GM10248 (cell line): ENCODE measurements at regions not wholly inside any gene's neighbourhood (a gene's known extent, or its start where the extent isn't known, plus 50 kb on each side); places are given as distances from the start of the nearest gene placed in this dataset.

Experiments used
- CTCF ChIA-PET: fragments of 300-600 bp; sonication (Branson Sonifier 250); formaldehyde crosslinking; extraction: SDS; loops from one replicate; lab custom pipeline; 2021; ENCODE audit warnings: antibody characterized with exemption; lab: Yijun Ruan, JAX
- POLR2A ChIA-PET: fragments of 350-650 bp; sonication (Branson Sonifier 250); formaldehyde crosslinking; extraction: SDS; loops from one replicate; lab custom pipeline; 2020; ENCODE audit warnings: antibody characterized with exemption; lab: Yijun Ruan, JAX
- DNase-seq: peaks from one replicate; pipeline ENCODE4 v3.0.0; 2012; ENCODE audit errors: extremely low spot score
- TF ChIP-seq, protein P1 (sequence below): IDR thresholded peaks from 2 replicates; pipeline ENCODE4 v1.5.1; 2012; ENCODE audit warnings: mild to moderate bottlenecking, low read depth; ENCODE audit errors: extremely low read depth, missing control alignments, control extremely low read depth

DNA sequence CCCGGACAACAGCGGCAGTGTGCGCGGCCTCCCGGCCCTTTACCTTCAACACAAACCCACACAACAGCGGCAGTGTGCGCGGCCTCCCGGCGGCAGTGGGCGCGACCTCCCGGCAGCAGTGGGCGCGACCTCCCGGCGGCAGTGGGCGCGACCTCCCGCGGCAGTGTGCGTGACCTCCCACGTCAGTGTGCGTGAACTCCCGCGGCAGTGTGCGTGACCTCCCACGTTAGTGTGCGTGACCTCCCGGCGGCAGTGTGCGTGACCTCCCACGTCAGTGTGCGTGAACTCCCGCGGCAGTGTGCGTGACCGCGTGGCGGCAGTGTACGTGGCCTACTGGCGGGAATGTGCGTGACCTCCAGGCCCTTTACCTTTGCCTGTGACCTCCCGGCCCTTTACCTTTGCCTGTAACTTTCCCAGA lies 576.6 kb upstream of the FRG1 start:
- TF ChIP-seq, protein P1, sequence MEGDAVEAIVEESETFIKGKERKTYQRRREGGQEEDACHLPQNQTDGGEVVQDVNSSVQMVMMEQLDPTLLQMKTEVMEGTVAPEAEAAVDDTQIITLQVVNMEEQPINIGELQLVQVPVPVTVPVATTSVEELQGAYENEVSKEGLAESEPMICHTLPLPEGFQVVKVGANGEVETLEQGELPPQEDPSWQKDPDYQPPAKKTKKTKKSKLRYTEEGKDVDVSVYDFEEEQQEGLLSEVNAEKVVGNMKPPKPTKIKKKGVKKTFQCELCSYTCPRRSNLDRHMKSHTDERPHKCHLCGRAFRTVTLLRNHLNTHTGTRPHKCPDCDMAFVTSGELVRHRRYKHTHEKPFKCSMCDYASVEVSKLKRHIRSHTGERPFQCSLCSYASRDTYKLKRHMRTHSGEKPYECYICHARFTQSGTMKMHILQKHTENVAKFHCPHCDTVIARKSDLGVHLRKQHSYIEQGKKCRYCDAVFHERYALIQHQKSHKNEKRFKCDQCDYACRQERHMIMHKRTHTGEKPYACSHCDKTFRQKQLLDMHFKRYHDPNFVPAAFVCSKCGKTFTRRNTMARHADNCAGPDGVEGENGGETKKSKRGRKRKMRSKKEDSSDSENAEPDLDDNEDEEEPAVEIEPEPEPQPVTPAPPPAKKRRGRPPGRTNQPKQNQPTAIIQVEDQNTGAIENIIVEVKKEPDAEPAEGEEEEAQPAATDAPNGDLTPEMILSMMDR, result no peak
- no peak for DNase-seq
- ChIA-PET CTCF (no interaction called here), POLR2A (no interaction called here)

DNA sequence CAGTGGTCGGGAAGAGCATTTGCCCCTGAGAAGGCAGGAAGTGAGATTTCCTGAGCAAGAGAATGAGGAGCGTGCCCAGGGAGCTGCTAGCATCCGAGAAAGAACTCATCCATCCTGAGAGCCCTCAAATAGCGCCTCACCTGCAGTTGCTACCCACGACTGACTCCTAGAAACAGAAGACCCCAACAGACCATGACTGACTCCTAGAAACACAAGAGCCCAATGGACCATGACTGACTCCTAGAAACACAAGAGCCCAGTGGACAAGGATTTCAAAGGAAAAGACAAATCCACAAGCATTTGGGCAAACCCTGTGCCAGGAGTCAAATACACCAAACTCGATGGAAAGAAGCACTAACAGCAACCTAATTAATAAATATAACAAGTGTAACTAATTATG lies 575.2 kb upstream of the FRG1 start:
- POLR2A ChIA-PET, result no interaction called here
- CTCF ChIA-PET, result no interaction called here
- TF ChIP-seq, protein P1, result no peak
- no peak for DNase-seq

DNA sequence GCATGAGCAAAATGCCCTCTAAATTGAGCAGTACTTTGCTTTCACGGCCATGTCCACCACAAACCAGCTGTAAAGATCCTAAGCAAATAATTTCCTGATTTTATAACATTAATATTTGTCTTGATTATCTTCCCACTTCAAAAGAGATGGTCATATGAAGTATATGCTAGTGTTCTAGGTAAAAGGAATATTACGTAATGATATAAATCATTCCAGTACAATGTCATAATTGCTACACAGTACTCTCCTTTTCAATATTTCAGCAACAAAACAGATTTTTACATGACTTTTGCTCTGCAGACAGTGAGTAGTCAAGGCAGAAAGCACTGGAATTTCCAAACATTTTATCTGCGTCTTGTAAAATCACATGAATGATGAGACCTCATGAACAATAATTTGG lies 572.8 kb upstream of the FRG1 start:
- DNase-seq, result no peak
- ChIA-PET CTCF (no interaction called here), POLR2A (no interaction called here)
- TF ChIP-seq, protein P1, result no peak

DNA sequence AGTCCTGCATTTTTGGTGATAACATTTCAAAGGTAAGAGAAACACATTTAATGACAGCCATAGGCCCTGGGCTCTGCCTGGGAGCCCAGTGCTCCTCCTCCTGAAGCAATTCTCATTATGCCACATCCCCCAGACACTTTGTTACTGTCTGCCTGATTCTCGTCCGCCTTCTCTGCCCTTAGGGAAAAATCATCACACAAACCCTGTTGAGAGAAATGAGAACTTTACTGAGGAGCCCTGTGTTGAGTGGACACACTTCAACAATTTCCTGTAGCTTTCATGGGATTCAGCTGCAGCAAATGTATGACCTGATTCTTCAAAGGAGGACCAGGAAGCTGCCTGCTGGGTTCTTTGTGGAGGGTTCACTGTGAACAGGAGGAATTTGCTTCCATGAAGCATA lies 566.5 kb upstream of the FRG1 start:
- CTCF ChIA-PET, result no interaction called here
- POLR2A ChIA-PET, result no interaction called here
- TF ChIP-seq, protein P1, result no peak
- no peak for DNase-seq

DNA sequence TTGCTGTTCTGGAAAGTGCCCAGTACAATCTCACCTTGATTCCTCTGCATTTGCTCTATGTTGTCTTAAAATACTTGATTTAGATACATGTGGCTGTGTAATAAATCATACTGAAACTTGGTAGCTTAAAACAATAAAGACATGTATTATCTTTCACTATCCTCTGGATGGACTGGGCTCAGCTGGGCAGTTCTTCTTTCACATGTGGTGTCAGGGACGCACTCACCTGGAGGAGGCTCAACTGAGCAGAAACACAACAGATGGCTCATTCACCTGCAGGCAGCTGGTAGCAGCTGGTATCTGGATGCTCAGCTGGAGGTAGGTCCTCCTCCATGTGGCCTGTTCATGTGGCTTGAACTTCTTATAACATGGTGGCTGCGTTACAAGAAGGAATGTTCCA lies 563.8 kb upstream of the FRG1 start:
- TF ChIP-seq, protein P1, result no peak
- POLR2A ChIA-PET, result no interaction called here
- DNase-seq, result no peak
- CTCF ChIA-PET, result no interaction called here

DNA sequence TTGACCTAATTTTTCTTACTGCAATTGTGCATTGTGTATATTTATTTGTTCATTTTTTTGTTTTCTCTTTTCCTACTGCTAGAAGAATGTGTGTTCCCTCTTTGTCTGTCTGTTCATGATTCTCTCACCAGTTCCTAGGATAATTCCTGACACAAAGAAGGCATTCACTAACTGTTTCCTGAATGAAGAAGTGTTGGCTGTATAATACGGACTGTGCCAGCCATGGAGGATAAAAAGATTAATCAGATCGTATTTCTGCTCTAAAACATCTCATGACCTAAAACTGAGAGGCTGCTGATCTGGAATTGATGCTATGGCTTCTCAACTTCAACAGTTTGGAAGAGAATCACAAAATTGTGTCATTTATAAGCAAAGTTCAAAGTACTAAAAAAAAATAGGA lies 563.1 kb upstream of the FRG1 start:
- TF ChIP-seq, protein P1, result no peak
- ChIA-PET CTCF (no interaction called here), POLR2A (no interaction called here)
- DNase-seq, result no peak

DNA sequence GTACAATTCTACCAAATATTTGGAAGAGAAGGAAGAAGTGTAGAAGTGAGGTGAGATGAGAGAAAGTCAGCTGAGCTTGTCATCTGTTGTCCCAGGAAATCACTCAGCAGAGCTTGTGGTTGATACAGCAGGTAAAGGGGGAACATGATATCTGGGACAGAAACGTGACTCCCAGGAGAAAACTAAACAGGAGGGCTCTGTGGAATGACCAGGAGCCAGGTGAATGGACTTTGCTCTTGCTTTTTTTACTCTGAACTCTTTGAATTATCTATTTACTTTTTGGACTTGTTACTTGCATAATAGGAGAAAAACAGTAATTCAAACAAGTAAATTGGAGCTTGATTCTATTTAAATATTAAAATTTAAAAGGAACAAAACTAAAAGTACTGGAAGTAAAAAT lies 555.6 kb upstream of the FRG1 start:
- DNase-seq, result no peak
- ChIA-PET CTCF (interaction anchor here (1.3 kb wide), 1 partner anchor 12 kb away, joined by 3 read pairs; no protein-coding TSS in a partner anchor), POLR2A (no interaction called here)
- TF ChIP-seq, protein P1, result no peak
